ENCODE measurements at regions not wholly inside any gene's neighbourhood (a gene's known extent, or its start where the extent isn't known, plus 50 kb on each side); places are given as distances from the start of the nearest gene placed in this dataset.

- TF ChIP-seq CTCF (IDR thresholded peaks at IDR 0.05) (no peak), POLR2AphosphoS5 (IDR thresholded peaks at IDR 0.05) (no peak)
Observed at GRCh38 chr5:158066076-158066475, 207.1 kb upstream of the CLINT1 start.

Data from esophagus muscularis mucosa (tissue), 3 donors.